ENCODE measurements at regions not wholly inside any gene's neighbourhood (a gene's known extent, or its start where the extent isn't known, plus 50 kb on each side); places are given as distances from the start of the nearest gene placed in this dataset.

- Histone ChIP-seq H3K27ac (ENCODE audit: insufficient read depth, low read length) (no peak overlapping the region), H3K4me3 (ENCODE audit: insufficient read depth, low read depth, low read length) (no peak overlapping the region), H4K5ac (ENCODE audit: low read depth, low read length) (no peak overlapping the region; the same call in 1 of the 2 replicates), H3K23ac (ENCODE audit: low read depth, low read length) (peak overlapping the region; percentile 51; the same call in 1 of the 2 replicates), H3K4me1 (ENCODE audit: control insufficient read depth, insufficient read depth, low read length) (no peaks in the 10 kb centered on the region), H2AFZ (replicated peaks; ENCODE audit: low read length, poor library complexity) (no peak overlapping the region), H3K14ac (replicated peaks; ENCODE audit: low read depth, low read length) (peak overlapping the region; percentile 78), H2BK120ac (ENCODE audit: low read depth, low read length) (peak overlapping the region; percentile 68), H2AK9ac (replicated peaks; ENCODE audit: low read depth, low read length, poor library complexity) (no peak overlapping the region), H3K4me2 (ENCODE audit: low read depth, low read length) (no peak overlapping the region), H3K4ac (ENCODE audit: low read depth, low read length) (peak overlapping the region; percentile 70), H3K18ac (ENCODE audit: low read depth, low read length) (no peak overlapping the region), H4K8ac (ENCODE audit: low read depth in 2 of 2, low read length in 2 of 2) (peak overlapping the region in 1 of 2 experiments; percentile 47; a peak in 1 of 4 replicates), H2AK5ac (ENCODE audit: low read depth, low read length) (no peak overlapping the region), H3K79me1 (ENCODE audit: low read depth in 1 of 2, low read length in 2 of 2) (no peaks in the 10 kb centered on the region), H3K9me1 (ENCODE audit: insufficient read depth, low read length) (0 out of 2 replicates have a peak, but pooled peaks cover under 1% of the 10 kb centered on the region), H3K56ac (ENCODE audit: extremely low read depth, insufficient read depth, low read length) (no peak overlapping the region), H3K27me3 (ENCODE audit: control insufficient read depth, insufficient read depth, low read length) (no peaks in the 10 kb centered on the region), H4K91ac (ENCODE audit: insufficient read depth, low read depth, low read length) (peak overlapping the region; percentile 32; the same call in 1 of the 2 replicates), H2BK15ac (ENCODE audit: low read depth, low read length) (no peak overlapping the region; the same call in 2 of the 3 replicates), H2BK20ac (ENCODE audit: low read depth, low read length) (peak overlapping the region; percentile 74; the same call in 1 of the 2 replicates), H3K9ac (ENCODE audit: low read depth, low read length) (no peak overlapping the region), H3K9me3 (ENCODE audit: control insufficient read depth, insufficient read depth, low read length) (no peaks in the 10 kb centered on the region), H2BK5ac (ENCODE audit: low read depth, low read length, poor library complexity, severe bottlenecking) (no peak overlapping the region), H3K36me3 (ENCODE audit: control insufficient read depth, insufficient read depth, low read length) (no peaks in the 10 kb centered on the region), H4K20me1 (ENCODE audit: insufficient read depth, low read length) (no peaks in the 10 kb centered on the region)
- intact Hi-C loops (cut with micrococcal nuclease) (no loop called here), dilution Hi-C loops (cut with HindIII; ENCODE audit: low sequenced_read_pairs, unreplicated experiment) (no loop called here), in situ Hi-C loops (cut with MboI; ENCODE audit: low sequenced_read_pairs) (no loop called here)
- ChIA-PET CTCF (no interaction called here), POLR2A (ENCODE audit: unreplicated experiment) (no interaction called here)
- peak; percentile 37 for DNase-seq
- BruUV-seq (replicated peaks) = no TSS peak
- no CpG with 5 or more reads among the region's 4 CpGs for WGBS, 2 experiments (ENCODE audit: extremely low coverage in 2 of 2, insufficient read length in 1 of 2)
- TF ChIP-seq ELK1 (IDR thresholded peaks at IDR 0.05; ENCODE audit: borderline replicate concordance, low read depth, low read length) = no peak
- TF ChIP-seq RFX5 (IDR thresholded peaks at IDR 0.05; ENCODE audit: low read depth, low read length) = no peak
- TF ChIP-seq NFE2L2 (IDR thresholded peaks at IDR 0.05; ENCODE audit: low read depth, low read length) = no peak
- no peak for TF ChIP-seq MAZ (IDR thresholded peaks at IDR 0.05; ENCODE audit: borderline replicate concordance, low read depth, low read length)
- no peak for TF ChIP-seq CEBPB (IDR thresholded peaks at IDR 0.05; ENCODE audit: low read depth, low read length)
- TF ChIP-seq USF2 (IDR thresholded peaks at IDR 0.05; ENCODE audit: low read depth, low read length) = no peak
- TF ChIP-seq RCOR1 (IDR thresholded peaks at IDR 0.05; ENCODE audit: insufficient replicate concordance, low read length) = no peak
- ATAC-seq (ENCODE audit: low read depth) = no peak
Observed at GRCh38 chr3:147304756-147305155, 101.6 kb downstream of the ZIC4 start.
